ENCODE measurements at regions not wholly inside any gene's neighbourhood (a gene's known extent, or its start where the extent isn't known, plus 50 kb on each side); places are given as distances from the start of the nearest gene placed in this dataset.

DNA sequence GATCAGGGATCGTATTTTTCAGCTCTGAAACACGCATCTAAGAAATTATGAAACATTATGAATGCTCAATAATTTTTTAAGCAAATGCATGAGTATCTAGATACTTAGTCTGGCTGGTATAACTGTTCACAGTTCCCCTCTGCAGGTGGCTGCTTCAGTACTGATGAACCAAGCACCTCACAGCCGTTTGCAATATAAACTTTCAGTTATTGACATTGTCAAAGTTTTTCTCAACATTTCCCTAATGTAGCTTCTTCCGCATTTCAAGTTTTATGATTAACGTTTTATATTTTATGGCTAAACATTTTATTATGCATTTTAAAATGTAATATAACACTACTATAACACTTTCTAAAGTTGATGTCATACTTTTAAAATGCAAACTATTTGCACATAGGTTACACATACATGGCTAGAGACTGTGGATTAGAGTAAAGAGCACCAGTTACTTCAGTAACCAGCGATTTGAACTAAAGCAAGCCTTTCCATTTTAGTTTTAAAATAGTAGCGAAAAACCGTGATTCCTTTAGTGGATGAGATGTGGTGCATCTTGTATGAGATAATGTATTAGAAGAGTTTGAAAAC, 495.4 kb downstream of the XIRP2 start:
- TF ChIP-seq, protein P1, sequence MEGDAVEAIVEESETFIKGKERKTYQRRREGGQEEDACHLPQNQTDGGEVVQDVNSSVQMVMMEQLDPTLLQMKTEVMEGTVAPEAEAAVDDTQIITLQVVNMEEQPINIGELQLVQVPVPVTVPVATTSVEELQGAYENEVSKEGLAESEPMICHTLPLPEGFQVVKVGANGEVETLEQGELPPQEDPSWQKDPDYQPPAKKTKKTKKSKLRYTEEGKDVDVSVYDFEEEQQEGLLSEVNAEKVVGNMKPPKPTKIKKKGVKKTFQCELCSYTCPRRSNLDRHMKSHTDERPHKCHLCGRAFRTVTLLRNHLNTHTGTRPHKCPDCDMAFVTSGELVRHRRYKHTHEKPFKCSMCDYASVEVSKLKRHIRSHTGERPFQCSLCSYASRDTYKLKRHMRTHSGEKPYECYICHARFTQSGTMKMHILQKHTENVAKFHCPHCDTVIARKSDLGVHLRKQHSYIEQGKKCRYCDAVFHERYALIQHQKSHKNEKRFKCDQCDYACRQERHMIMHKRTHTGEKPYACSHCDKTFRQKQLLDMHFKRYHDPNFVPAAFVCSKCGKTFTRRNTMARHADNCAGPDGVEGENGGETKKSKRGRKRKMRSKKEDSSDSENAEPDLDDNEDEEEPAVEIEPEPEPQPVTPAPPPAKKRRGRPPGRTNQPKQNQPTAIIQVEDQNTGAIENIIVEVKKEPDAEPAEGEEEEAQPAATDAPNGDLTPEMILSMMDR (IDR thresholded peaks at IDR 0.05), result no peak
- TF ChIP-seq POLR2A (IDR thresholded peaks at IDR 0.05), result no peak
